ENCODE measurements at regions not wholly inside any gene's neighbourhood (a gene's known extent, or its start where the extent isn't known, plus 50 kb on each side); places are given as distances from the start of the nearest gene placed in this dataset.

DNA sequence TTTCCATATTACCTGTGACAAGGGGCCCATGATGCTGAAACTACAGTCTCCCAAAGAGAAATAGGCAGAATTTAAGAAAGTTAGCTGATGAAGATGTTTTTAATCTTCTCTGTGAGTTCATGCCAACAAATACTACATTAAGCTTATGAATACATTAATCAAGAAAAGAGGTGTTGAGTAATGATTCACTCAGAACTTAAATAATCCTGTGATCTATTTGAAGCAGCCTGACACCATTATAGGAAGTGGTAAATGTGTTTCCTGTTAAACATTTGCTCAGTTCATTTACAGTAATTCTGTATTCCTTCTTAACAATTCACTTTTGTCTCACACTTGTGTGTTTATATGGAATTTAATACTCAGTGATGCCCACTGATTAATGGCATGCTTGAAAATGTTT lies 75.0 kb upstream of the IZUMO3 start:
- no peak for DNase-seq

- DNase-seq = peak; percentile 44
These were observed 71.2 kb upstream of the IZUMO3 start for GRCh38 chr9:24616863-24617262.

DNA sequence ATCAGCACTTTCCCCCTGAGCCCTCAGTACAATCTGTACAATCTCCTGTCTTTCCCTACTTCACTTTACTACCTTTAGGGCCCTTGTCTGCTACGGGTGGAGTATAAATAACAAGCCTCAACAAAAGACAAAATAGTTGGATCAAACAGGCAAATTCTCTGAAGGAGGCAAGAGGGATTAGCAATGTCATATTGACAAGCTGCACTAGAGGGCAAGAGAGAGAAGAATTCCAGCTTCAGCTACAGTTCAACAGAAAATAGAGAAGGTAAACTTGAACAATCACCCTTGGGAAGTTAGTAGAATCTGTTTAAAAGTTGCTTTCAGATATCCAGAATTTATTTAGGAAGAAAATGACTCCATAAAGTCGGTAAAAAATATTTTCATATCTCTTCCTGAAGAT lies 68.4 kb upstream of the IZUMO3 start:
- DNase-seq = no peak

DNA sequence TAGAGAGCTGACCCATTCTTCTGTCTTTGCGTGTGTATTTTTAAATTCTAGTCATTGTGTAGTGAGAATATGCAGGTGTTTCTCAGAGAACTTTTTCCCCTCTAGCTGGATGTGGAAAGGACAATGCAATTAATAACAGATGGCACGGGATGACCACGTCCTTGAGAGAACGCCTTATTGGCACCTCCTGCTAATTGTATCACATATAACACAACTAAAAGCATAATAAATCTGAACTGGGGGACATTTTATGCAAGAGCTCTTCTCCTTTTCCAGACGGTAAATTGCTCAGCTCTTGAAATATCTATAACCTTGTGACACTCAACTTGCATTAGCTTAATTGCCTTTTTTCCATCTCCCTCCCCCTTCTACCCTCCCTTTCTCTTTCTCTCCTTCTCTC lies 62.9 kb upstream of the IZUMO3 start:
- DNase-seq = no peak

GRCh38 chr9:24602693-24603352 lies 57.1 kb upstream of the IZUMO3 start:
- no peak for DNase-seq
